ENCODE measurements at regions not wholly inside any gene's neighbourhood (a gene's known extent, or its start where the extent isn't known, plus 50 kb on each side); places are given as distances from the start of the nearest gene placed in this dataset.
A peak's percentile ranks its signal among the peaks of the same experiment; 100 is the strongest.

- TF ChIP-seq KDM5A (IDR thresholded peaks at IDR 0.05; ENCODE audit: low read length), result no peak
- TF ChIP-seq CHD7 (IDR thresholded peaks at IDR 0.05; ENCODE audit: insufficient replicate concordance, low read length), result peak; percentile 47
- no peak for TF ChIP-seq E2F6 (IDR thresholded peaks at IDR 0.05)
Measured at GRCh38 chr5:35338157-35338453, 107.8 kb upstream of the PRLR start (continued).

All from H1 (cell line).